Omental fat pad (tissue), 3 donors: ENCODE measurements at regions not wholly inside any gene's neighbourhood (a gene's known extent, or its start where the extent isn't known, plus 50 kb on each side); places are given as distances from the start of the nearest gene placed in this dataset.

Source experiments
- ATAC-seq: fragments of 150-250 bp; one replicate; pipeline ENCODE4 v1.9.1; 2016; ENCODE audit warnings: mild to moderate bottlenecking, moderate library complexity; ENCODE audit not compliant: low FRiP score
- DNase-seq: peaks from one replicate; pipeline ENCODE4 v3.0.0-alpha.2; 2019; ENCODE audit warnings: low spot score
- TF ChIP-seq, protein P1 (sequence below), 3 donors: fragments of 450-650 bp; IDR thresholded peaks; one replicate each; pipeline ENCODE4 v1.5.1; 2016 to 2017; ENCODE audit warnings: antibody characterized with exemption in 3 of 3, mild to moderate bottlenecking in 3 of 3, moderate library complexity in 2 of 3

DNA sequence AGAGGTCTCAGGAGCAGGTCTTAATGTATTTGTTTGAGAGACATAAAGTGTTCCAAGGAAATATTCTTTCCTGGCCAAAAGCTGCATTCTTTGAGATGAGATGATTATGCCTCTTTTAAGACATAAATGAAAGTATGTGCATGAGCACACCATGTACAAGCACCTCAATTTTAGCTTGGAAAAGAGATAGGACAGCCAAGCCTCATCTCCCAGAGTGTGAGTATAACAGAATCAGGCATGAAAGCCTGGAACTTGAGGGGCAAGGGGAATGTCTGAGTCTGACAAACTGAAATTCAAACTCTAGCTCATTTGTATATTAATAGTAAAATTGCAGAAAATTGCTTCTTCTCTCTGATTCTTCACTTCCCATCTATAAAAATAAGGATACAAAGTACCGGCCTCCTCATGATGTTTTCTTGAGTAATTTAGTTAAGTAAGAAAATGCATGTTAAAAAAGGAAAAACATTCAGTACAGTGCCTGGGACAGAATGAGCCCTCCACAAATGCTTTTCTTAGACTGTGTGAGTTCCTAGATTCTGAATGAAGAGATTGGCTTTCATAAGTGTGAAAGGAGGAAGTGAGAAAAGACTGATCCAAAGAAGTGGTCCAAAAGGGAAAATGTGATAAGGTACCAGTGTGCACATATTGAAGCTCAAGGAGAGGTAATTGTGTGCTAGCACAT is 1260.9 kb upstream of the SORCS1 start:
- no peak for DNase-seq
- TF ChIP-seq, protein P1, sequence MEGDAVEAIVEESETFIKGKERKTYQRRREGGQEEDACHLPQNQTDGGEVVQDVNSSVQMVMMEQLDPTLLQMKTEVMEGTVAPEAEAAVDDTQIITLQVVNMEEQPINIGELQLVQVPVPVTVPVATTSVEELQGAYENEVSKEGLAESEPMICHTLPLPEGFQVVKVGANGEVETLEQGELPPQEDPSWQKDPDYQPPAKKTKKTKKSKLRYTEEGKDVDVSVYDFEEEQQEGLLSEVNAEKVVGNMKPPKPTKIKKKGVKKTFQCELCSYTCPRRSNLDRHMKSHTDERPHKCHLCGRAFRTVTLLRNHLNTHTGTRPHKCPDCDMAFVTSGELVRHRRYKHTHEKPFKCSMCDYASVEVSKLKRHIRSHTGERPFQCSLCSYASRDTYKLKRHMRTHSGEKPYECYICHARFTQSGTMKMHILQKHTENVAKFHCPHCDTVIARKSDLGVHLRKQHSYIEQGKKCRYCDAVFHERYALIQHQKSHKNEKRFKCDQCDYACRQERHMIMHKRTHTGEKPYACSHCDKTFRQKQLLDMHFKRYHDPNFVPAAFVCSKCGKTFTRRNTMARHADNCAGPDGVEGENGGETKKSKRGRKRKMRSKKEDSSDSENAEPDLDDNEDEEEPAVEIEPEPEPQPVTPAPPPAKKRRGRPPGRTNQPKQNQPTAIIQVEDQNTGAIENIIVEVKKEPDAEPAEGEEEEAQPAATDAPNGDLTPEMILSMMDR (IDR thresholded peaks at IDR 0.05): no peak
- ATAC-seq: no peak

DNA sequence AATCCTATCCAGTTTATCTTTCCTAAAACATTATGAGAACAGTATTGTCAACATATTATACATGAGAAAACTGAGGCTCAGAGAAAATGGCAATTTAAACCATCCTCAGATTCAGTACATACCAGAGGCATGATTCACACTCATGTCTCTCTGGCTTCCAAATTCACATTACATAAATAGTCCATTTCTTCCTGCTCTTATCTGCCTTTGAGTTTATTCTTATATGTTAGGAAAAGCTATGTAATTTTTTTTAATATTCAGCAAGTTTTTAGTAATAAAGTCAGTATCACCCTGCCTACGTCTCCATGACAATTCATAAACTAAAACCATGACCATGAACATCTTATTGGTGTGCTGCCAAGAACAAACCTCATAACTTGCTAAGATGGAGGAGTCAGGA is 1260.2 kb upstream of the SORCS1 start:
- TF ChIP-seq, protein P1 (IDR thresholded peaks at IDR 0.05): no peak
- ATAC-seq (no peak), DNase-seq (no peak)

DNA sequence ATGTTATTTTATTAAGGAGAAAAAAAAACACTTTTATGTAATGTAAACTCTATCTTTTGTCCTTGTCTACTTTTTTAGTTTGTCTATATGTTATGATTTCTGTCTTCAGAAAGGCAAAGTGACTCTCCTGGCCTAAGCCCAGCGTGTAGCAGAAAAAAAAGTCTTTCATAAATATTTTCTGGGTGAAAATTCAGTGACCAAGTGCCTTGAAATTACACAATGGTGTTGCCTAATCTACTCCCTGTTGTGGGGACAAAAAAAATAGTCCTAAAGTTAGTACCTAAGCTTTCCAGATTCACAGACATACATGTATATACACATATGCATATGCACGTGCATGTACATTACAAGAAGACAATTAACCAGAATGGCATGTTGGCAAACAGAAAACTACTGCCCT is 1257.8 kb upstream of the SORCS1 start:
- ATAC-seq (no peak), DNase-seq (no peak)
- TF ChIP-seq, protein P1 (IDR thresholded peaks at IDR 0.05): no peak

DNA sequence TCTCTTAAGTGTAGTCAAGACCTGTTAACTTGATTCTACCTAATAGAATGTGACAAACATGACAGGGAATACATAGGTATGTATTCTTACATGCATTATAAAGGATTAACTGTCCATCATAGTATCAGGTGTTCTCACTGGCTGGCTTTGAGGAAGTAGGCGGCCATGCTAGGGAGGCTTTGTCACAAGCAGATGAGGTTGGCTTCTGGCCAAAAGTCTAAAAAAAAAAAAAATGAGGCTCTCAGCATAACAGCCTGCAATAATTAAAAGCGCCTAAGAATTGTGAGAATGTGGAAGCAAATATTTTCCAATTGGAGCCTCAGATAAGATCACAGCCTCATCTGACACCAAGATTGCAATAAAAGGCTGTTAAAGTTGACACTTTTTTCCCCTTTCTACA is 1256.8 kb upstream of the SORCS1 start:
- TF ChIP-seq, protein P1 (IDR thresholded peaks at IDR 0.05): no peak
- ATAC-seq (no peak), DNase-seq (no peak)

DNA sequence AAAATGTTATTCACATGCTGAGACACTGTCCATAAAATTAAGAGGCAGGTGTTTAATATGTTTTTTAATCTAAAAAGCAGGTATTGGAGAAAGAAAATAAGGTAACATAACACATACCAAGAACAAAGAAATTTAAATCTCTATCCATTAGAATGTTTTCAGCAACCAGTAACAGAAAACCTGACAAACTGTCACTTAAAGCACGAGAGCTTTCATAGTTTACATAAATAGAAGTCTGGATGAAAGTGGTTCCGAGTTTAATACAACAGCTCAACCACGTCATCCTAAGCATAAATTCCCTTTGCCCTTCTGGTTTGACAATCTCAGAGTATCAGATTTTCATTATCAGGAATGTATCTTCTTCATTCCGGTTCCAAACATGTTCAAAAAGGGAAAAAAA is 1249.4 kb upstream of the SORCS1 start:
- ATAC-seq: no peak
- DNase-seq: no peak
- TF ChIP-seq, protein P1 (IDR thresholded peaks at IDR 0.05): no peak

DNA sequence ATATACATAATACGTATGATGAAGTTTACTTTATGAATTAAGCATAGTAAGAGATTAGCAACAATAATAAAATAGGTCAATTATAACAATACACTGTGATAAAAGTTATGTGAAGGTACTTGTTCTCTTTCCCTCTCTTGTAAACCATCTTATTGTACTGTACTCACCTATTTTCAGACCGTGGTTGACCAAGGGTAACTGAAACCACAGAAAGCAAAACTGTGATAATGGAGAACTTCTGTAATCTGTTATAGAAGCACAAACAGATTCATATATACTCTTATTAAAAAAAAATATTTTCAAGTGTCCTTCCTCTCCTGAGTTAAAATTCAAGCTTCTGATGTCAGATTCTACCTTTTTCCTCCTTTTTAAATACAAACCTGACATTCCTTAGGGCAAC is 1247.8 kb upstream of the SORCS1 start:
- TF ChIP-seq, protein P1 (IDR thresholded peaks at IDR 0.05): no peak
- no peak for ATAC-seq

DNA sequence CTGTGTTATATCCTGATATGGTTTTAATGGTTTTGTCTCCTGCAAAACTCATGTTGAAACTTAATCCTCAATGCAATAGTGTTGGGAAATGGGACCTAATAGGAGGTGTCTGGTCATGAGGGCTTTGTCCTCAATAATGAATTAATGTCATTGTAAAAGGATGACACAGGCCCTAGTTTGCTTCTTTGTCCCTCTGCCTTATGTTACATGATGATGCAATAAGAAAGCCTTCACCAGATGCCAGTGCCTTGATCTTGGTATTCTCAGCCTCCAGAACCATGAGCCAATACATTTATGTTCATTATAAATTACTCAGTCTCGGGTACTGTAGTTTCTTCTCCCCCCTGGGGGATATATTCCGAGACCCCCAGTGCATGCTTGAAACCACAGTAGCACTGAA is 1247.4 kb upstream of the SORCS1 start:
- no peak for ATAC-seq
- TF ChIP-seq, protein P1 (IDR thresholded peaks at IDR 0.05): no peak
- no peak for DNase-seq

More for the DNA sequence above, 1247.8 kb upstream of the SORCS1 start:
- no peak for DNase-seq
